ENCODE measurements at regions not wholly inside any gene's neighbourhood (a gene's known extent, or its start where the extent isn't known, plus 50 kb on each side); places are given as distances from the start of the nearest gene placed in this dataset.
"Not testable (repeated sequence)": the region's sequence is repeated elsewhere in the genome, so short reads cannot be mapped to it uniquely, and the experiment has no call there.

- Histone ChIP-seq H3K36me3 (ENCODE audit: insufficient read depth, low read length) (no peaks in the 10 kb centered on the region), H3K4me2 (ENCODE audit: insufficient read depth, low read length) (no peak overlapping the region), H2AFZ (ENCODE audit: low read length) (no peak overlapping the region), H3K27me3 (ENCODE audit: insufficient read depth, low read length) (no peaks in the 10 kb centered on the region), H3K9me3 (ENCODE audit: low read depth, low read length) (peaks cover 28% of the 10 kb centered on the region), H3K79me2 (ENCODE audit: insufficient read depth, low read length) (no peaks in the 10 kb centered on the region), H3K27ac (ENCODE audit: low read depth, low read length) (no peak overlapping the region), H3K4me3 (ENCODE audit: insufficient read depth, low read length) (no peak overlapping the region), H4K20me1 (ENCODE audit: insufficient read depth, low read length) (no peaks in the 10 kb centered on the region), H3K4me1 (ENCODE audit: insufficient read depth, low read length) (no peaks in the 10 kb centered on the region)
- no peak for TF ChIP-seq CTCF (IDR thresholded peaks at IDR 0.05; ENCODE audit: extremely low read depth, low read depth, low read length)
- DNase-seq (ENCODE audit: insufficient read length, low spot score, missing footprints) = no peak
Observed at GRCh38 chr2:89825034-89825433, 1133.6 kb downstream of the RPIA start.

GRCh38 chr2:89826741-89827140 is 1135.3 kb downstream of the RPIA start:
- not testable (repeated sequence) for H3K36me3 ChIP-seq (ENCODE audit: insufficient read depth, low read length)

GRCh38 chr2:89827829-89828228 is 1136.4 kb downstream of the RPIA start:
- H3K4me2 ChIP-seq (ENCODE audit: insufficient read depth, low read length); H3K4me3 ChIP-seq (ENCODE audit: insufficient read depth, low read length); H3K36me3 ChIP-seq (ENCODE audit: insufficient read depth, low read length); H2AFZ ChIP-seq (ENCODE audit: low read length); DNase-seq (ENCODE audit: insufficient read length, low spot score, missing footprints); H3K4me1 ChIP-seq (ENCODE audit: insufficient read depth, low read length); H3K27ac ChIP-seq (ENCODE audit: low read depth, low read length); H3K27me3 ChIP-seq (ENCODE audit: insufficient read depth, low read length); H4K20me1 ChIP-seq (ENCODE audit: insufficient read depth, low read length); H3K79me2 ChIP-seq (ENCODE audit: insufficient read depth, low read length): not testable (repeated sequence)
- H3K9me3 ChIP-seq (ENCODE audit: low read depth, low read length) = peaks cover 36% of the 10 kb centered on the region

More at GRCh38 chr2:89826741-89827140, 1135.3 kb downstream of the RPIA start:
- not testable (repeated sequence) for H2AFZ ChIP-seq (ENCODE audit: low read length); H3K4me2 ChIP-seq (ENCODE audit: insufficient read depth, low read length); H3K27ac ChIP-seq (ENCODE audit: low read depth, low read length); H4K20me1 ChIP-seq (ENCODE audit: insufficient read depth, low read length); H3K4me1 ChIP-seq (ENCODE audit: insufficient read depth, low read length); H3K27me3 ChIP-seq (ENCODE audit: insufficient read depth, low read length); H3K4me3 ChIP-seq (ENCODE audit: insufficient read depth, low read length); H3K79me2 ChIP-seq (ENCODE audit: insufficient read depth, low read length); DNase-seq (ENCODE audit: insufficient read length, low spot score, missing footprints)
- H3K9me3 ChIP-seq (ENCODE audit: low read depth, low read length) = peaks cover 36% of the 10 kb centered on the region

- H3K36me3 ChIP-seq (ENCODE audit: insufficient read depth, low read length); H3K4me2 ChIP-seq (ENCODE audit: insufficient read depth, low read length); H4K20me1 ChIP-seq (ENCODE audit: insufficient read depth, low read length); DNase-seq (ENCODE audit: insufficient read length, low spot score, missing footprints); H3K27ac ChIP-seq (ENCODE audit: low read depth, low read length); H3K4me3 ChIP-seq (ENCODE audit: insufficient read depth, low read length); H3K27me3 ChIP-seq (ENCODE audit: insufficient read depth, low read length); H2AFZ ChIP-seq (ENCODE audit: low read length); H3K79me2 ChIP-seq (ENCODE audit: insufficient read depth, low read length); H3K4me1 ChIP-seq (ENCODE audit: insufficient read depth, low read length): not testable (repeated sequence)
- H3K9me3 ChIP-seq (ENCODE audit: low read depth, low read length) = peaks cover 40% of the 10 kb centered on the region
Observed at GRCh38 chr2:89828416-89828815, 1136.9 kb downstream of the RPIA start.

- not testable (repeated sequence) for H4K20me1 ChIP-seq (ENCODE audit: insufficient read depth, low read length); H3K79me2 ChIP-seq (ENCODE audit: insufficient read depth, low read length); DNase-seq (ENCODE audit: insufficient read length, low spot score, missing footprints); H3K27ac ChIP-seq (ENCODE audit: low read depth, low read length); H3K4me1 ChIP-seq (ENCODE audit: insufficient read depth, low read length); H2AFZ ChIP-seq (ENCODE audit: low read length); H3K27me3 ChIP-seq (ENCODE audit: insufficient read depth, low read length); H3K4me2 ChIP-seq (ENCODE audit: insufficient read depth, low read length); H3K36me3 ChIP-seq (ENCODE audit: insufficient read depth, low read length); H3K4me3 ChIP-seq (ENCODE audit: insufficient read depth, low read length)
- peaks cover 42% of the 10 kb centered on the region for H3K9me3 ChIP-seq (ENCODE audit: low read depth, low read length)
Observed at GRCh38 chr2:89828961-89829631, 1137.6 kb downstream of the RPIA start.

GRCh38 chr2:89829828-89830227 is 1138.4 kb downstream of the RPIA start:
- Histone ChIP-seq H3K4me3 (ENCODE audit: insufficient read depth, low read length) (no peak overlapping the region), H3K36me3 (ENCODE audit: insufficient read depth, low read length) (no peaks in the 10 kb centered on the region), H3K27ac (ENCODE audit: low read depth, low read length) (no peak overlapping the region), H3K9me3 (ENCODE audit: low read depth, low read length) (peaks cover 43% of the 10 kb centered on the region), H3K4me2 (ENCODE audit: insufficient read depth, low read length) (no peak overlapping the region), H3K4me1 (ENCODE audit: insufficient read depth, low read length) (no peaks in the 10 kb centered on the region), H3K79me2 (ENCODE audit: insufficient read depth, low read length) (no peaks in the 10 kb centered on the region), H3K27me3 (ENCODE audit: insufficient read depth, low read length) (no peaks in the 10 kb centered on the region), H2AFZ (ENCODE audit: low read length) (no peak overlapping the region), H4K20me1 (ENCODE audit: insufficient read depth, low read length) (no peaks in the 10 kb centered on the region)
- TF ChIP-seq CTCF (IDR thresholded peaks at IDR 0.05; ENCODE audit: extremely low read depth, low read depth, low read length) = no peak
- no peak for DNase-seq (ENCODE audit: insufficient read length, low spot score, missing footprints)

- H3K27ac ChIP-seq (ENCODE audit: low read depth, low read length); H3K79me2 ChIP-seq (ENCODE audit: insufficient read depth, low read length); H3K4me3 ChIP-seq (ENCODE audit: insufficient read depth, low read length); H3K4me1 ChIP-seq (ENCODE audit: insufficient read depth, low read length); H3K27me3 ChIP-seq (ENCODE audit: insufficient read depth, low read length); H3K36me3 ChIP-seq (ENCODE audit: insufficient read depth, low read length); H3K4me2 ChIP-seq (ENCODE audit: insufficient read depth, low read length); DNase-seq (ENCODE audit: insufficient read length, low spot score, missing footprints); H2AFZ ChIP-seq (ENCODE audit: low read length); H4K20me1 ChIP-seq (ENCODE audit: insufficient read depth, low read length): not testable (repeated sequence)
- H3K9me3 ChIP-seq (ENCODE audit: low read depth, low read length) = peaks cover 44% of the 10 kb centered on the region
Observed at GRCh38 chr2:89830341-89831218, 1139.1 kb downstream of the RPIA start.

Data from osteoblast (primary cell).